GM10266 (cell line): ENCODE measurements at regions not wholly inside any gene's neighbourhood (a gene's known extent, or its start where the extent isn't known, plus 50 kb on each side); places are given as distances from the start of the nearest gene placed in this dataset.

Experiments
- DNase-seq: peaks from one replicate; pipeline ENCODE4 v3.0.0; 2012; ENCODE audit errors: extremely low spot score
- CTCF ChIP-seq: IDR thresholded peaks from 2 replicates; pipeline ENCODE4 v1.5.1; 2012; ENCODE audit warnings: mild to moderate bottlenecking, low read depth; ENCODE audit not compliant: control insufficient read depth, insufficient read depth; ENCODE audit errors: missing control alignments

GRCh38 chr2:52128081-52128480 lies 1096.1 kb upstream of the NRXN1 start:
- DNase-seq, result no peak
- no peak for TF ChIP-seq CTCF

- DNase-seq, result no peak
- TF ChIP-seq CTCF, result no peak
Measured at GRCh38 chr2:52127527-52127926, 1095.6 kb upstream of the NRXN1 start.

- TF ChIP-seq CTCF, result no peak
- DNase-seq, result no peak
Measured at GRCh38 chr2:52117299-52117698, 1085.4 kb upstream of the NRXN1 start.

GRCh38 chr2:52115750-52116149 lies 1083.8 kb upstream of the NRXN1 start:
- TF ChIP-seq CTCF, result no peak
- no peak for DNase-seq

GRCh38 chr2:52113338-52113737 lies 1081.4 kb upstream of the NRXN1 start:
- no peak for DNase-seq
- TF ChIP-seq CTCF, result no peak

GRCh38 chr2:52112141-52112540 lies 1080.2 kb upstream of the NRXN1 start:
- no peak for TF ChIP-seq CTCF
- DNase-seq, result no peak

- no peak for TF ChIP-seq CTCF
- DNase-seq, result no peak
Measured at GRCh38 chr2:52107124-52107523, 1075.2 kb upstream of the NRXN1 start.
